DND-41 (cell line): ENCODE measurements at regions not wholly inside any gene's neighbourhood (a gene's known extent, or its start where the extent isn't known, plus 50 kb on each side); places are given as distances from the start of the nearest gene placed in this dataset.
"Not testable (repeated sequence)": the region's sequence is repeated elsewhere in the genome, so short reads cannot be mapped to it uniquely, and the experiment has no call there.

ENCODE experiments used
- EZH2 ChIP-seq: IDR thresholded peaks from 3 replicates; pipeline ENCODE4 v1.6.1; 2012; ENCODE audit warnings: borderline replicate concordance, low read depth, mild to moderate bottlenecking, moderate library complexity, low read length, inconsistent platforms; ENCODE audit not compliant: severe bottlenecking
- TF ChIP-seq, protein P1 (sequence below): IDR thresholded peaks from 2 replicates; pipeline ENCODE4 v1.5.1; 2012; ENCODE audit warnings: borderline replicate concordance, low read length, moderate library complexity, mild to moderate bottlenecking; ENCODE audit not compliant: poor library complexity, severe bottlenecking; ENCODE audit errors: extremely low read depth

DNA sequence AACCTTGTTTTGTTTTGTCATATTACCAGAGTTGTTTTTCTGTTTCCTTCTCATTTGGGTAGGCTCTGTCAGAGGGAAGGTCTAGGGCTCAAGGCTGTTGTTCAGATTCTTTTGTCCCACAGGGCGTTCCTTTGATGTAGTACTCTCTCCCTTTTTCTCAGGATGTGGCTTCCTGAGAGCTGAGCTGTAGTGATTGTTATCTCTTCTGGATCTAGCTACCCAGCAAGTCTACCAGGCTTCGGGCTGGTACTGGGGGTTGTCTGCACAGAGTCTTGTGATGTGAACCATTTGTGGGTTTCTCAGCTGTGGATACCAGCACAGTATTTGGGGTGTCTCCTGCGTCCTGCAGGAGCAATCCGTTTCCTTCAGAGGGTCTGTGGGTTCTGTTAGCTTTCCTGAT, 74.2 kb upstream of the GNG12 start:
- TF ChIP-seq, protein P1, sequence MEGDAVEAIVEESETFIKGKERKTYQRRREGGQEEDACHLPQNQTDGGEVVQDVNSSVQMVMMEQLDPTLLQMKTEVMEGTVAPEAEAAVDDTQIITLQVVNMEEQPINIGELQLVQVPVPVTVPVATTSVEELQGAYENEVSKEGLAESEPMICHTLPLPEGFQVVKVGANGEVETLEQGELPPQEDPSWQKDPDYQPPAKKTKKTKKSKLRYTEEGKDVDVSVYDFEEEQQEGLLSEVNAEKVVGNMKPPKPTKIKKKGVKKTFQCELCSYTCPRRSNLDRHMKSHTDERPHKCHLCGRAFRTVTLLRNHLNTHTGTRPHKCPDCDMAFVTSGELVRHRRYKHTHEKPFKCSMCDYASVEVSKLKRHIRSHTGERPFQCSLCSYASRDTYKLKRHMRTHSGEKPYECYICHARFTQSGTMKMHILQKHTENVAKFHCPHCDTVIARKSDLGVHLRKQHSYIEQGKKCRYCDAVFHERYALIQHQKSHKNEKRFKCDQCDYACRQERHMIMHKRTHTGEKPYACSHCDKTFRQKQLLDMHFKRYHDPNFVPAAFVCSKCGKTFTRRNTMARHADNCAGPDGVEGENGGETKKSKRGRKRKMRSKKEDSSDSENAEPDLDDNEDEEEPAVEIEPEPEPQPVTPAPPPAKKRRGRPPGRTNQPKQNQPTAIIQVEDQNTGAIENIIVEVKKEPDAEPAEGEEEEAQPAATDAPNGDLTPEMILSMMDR, result not testable (repeated sequence)
- not testable (repeated sequence) for TF ChIP-seq EZH2
